ENCODE measurements at regions not wholly inside any gene's neighbourhood (a gene's known extent, or its start where the extent isn't known, plus 50 kb on each side); places are given as distances from the start of the nearest gene placed in this dataset.
A peak's percentile ranks its signal among the peaks of the same experiment; 100 is the strongest.

DNA sequence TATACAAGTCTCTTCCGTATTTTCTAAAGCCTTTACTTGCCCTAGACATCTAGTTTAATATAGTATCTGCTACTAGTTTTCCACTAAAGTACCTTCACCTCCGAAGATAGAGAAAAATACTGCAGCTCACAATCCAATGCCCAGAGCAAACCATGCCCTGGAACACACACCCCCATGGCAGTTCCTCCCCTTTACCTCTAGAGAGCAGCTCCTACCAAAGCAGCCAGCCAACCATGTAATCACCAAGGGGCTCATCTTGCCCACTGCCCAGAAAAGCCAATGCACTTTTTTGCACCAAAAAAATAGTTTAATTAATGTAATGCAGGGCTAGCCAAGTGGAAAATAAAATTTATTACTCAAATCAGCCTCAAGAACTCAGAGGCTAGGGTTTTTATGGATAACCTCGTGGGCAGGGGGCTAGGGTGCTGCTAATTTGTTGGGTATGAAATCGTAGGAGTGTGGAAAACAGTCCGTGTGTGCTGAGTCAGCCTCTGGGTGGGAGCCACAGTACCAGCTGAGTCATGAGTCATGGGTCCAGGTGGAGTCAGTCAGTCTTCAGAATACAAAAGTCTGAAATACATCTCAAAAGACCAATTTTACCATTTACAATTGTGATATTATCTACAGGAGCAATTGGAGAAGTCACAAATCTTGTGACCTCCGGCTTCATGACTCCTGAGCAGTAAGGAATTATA is 120.1 kb upstream of the ACO1 start:
- H3K23ac ChIP-seq (ENCODE audit: low read depth, low read length): no peak overlapping the region
- no peaks in the 10 kb centered on the region for H3K9me1 ChIP-seq (ENCODE audit: insufficient read depth, low read length)
- H3K9ac ChIP-seq (ENCODE audit: low read depth, low read length): no peak overlapping the region
- H3K4ac ChIP-seq (ENCODE audit: low read depth, low read length): no peak overlapping the region
- no peaks in the 10 kb centered on the region for H3K4me1 ChIP-seq (ENCODE audit: control insufficient read depth, insufficient read depth, low read length)
- no peak overlapping the region for H3K4me3 ChIP-seq (ENCODE audit: insufficient read depth, low read depth, low read length)
- H3K56ac ChIP-seq (ENCODE audit: extremely low read depth, insufficient read depth, low read length): no peak overlapping the region
- no peak overlapping the region for H2AK5ac ChIP-seq (ENCODE audit: low read depth, low read length)
- POLR2A ChIA-PET (ENCODE audit: unreplicated experiment): no interaction called here
- H2AFZ ChIP-seq (replicated peaks; ENCODE audit: low read length, poor library complexity): no peak overlapping the region
- ATAC-seq (ENCODE audit: low read depth) (no peak), DNase-seq (peak; percentile 14)
- no peak overlapping the region for H3K27ac ChIP-seq (ENCODE audit: insufficient read depth, low read length)
- no peak overlapping the region for H2BK20ac ChIP-seq (ENCODE audit: low read depth, low read length)
- H2BK5ac ChIP-seq (ENCODE audit: low read depth, low read length, poor library complexity, severe bottlenecking): no peak overlapping the region
- in situ Hi-C loops (cut with MboI; ENCODE audit: low sequenced_read_pairs) (loop anchor here (25.0 kb wide), 1 partner anchor 102 kb away; no protein-coding TSS in a partner anchor), intact Hi-C loops (cut with micrococcal nuclease) (no loop called here), dilution Hi-C loops (cut with HindIII; ENCODE audit: low sequenced_read_pairs, unreplicated experiment) (no loop called here)
- no peaks in the 10 kb centered on the region for H3K36me3 ChIP-seq (ENCODE audit: control insufficient read depth, insufficient read depth, low read length)
- no TSS peak for BruUV-seq (replicated peaks)
- H3K18ac ChIP-seq (ENCODE audit: low read depth, low read length): no peak overlapping the region
- H3K79me1 ChIP-seq (ENCODE audit: low read depth in 1 of 2, low read length in 2 of 2): no peaks in the 10 kb centered on the region
- TF ChIP-seq NFE2L2 (IDR thresholded peaks at IDR 0.05; ENCODE audit: low read depth, low read length): no peak
- TF ChIP-seq CHD1 (IDR thresholded peaks at IDR 0.05; ENCODE audit: low read depth, low read length): no peak
- no peak for TF ChIP-seq MAZ (IDR thresholded peaks at IDR 0.05; ENCODE audit: borderline replicate concordance, low read depth, low read length)
- TF ChIP-seq MAFK (IDR thresholded peaks at IDR 0.05; ENCODE audit: low read depth, low read length): peak; percentile 36; the same call in 1 of the 2 replicates
- no peak overlapping the region for H2BK15ac ChIP-seq (ENCODE audit: low read depth, low read length)
- H4K8ac ChIP-seq (ENCODE audit: low read depth in 2 of 2, low read length in 2 of 2): no peak overlapping the region
- H3K27me3 ChIP-seq (ENCODE audit: control insufficient read depth, insufficient read depth, low read length): no peaks in the 10 kb centered on the region
- H3K14ac ChIP-seq (replicated peaks; ENCODE audit: low read depth, low read length): no peak overlapping the region
- CTCF ChIA-PET: no interaction called here
- no peak overlapping the region for H4K91ac ChIP-seq (ENCODE audit: insufficient read depth, low read depth, low read length)
- H3K9me3 ChIP-seq (ENCODE audit: control insufficient read depth, insufficient read depth, low read length): no peaks in the 10 kb centered on the region
- no peak overlapping the region for H2BK120ac ChIP-seq (ENCODE audit: low read depth, low read length)
- no peaks in the 10 kb centered on the region for H4K20me1 ChIP-seq (ENCODE audit: insufficient read depth, low read length)
- H2AK9ac ChIP-seq (replicated peaks; ENCODE audit: low read depth, low read length, poor library complexity): no peak overlapping the region
- H3K4me2 ChIP-seq (ENCODE audit: low read depth, low read length): no peak overlapping the region
- no peak overlapping the region for H4K5ac ChIP-seq (ENCODE audit: low read depth, low read length)
- no CpG with 5 or more reads among the region's 6 CpGs for WGBS, 2 experiments (ENCODE audit: extremely low coverage in 2 of 2, insufficient read length in 1 of 2)
